OCI-M2 (cell line): ENCODE measurements at regions not wholly inside any gene's neighbourhood (a gene's known extent, or its start where the extent isn't known, plus 50 kb on each side); places are given as distances from the start of the nearest gene placed in this dataset.
"Not testable (repeated sequence)": the region's sequence is repeated elsewhere in the genome, so short reads cannot be mapped to it uniquely, and the experiment has no call there.

Experiments used
- DNase-seq: peaks from one replicate; lab custom pipeline; 2025; ENCODE audit not compliant: unreplicated experiment; lab: John Stamatoyannopoulos, UW

- no peak for DNase-seq
These were observed 359.3 kb downstream of the IGSF11 start for GRCh38 chr3:118675305-118675704.

DNA sequence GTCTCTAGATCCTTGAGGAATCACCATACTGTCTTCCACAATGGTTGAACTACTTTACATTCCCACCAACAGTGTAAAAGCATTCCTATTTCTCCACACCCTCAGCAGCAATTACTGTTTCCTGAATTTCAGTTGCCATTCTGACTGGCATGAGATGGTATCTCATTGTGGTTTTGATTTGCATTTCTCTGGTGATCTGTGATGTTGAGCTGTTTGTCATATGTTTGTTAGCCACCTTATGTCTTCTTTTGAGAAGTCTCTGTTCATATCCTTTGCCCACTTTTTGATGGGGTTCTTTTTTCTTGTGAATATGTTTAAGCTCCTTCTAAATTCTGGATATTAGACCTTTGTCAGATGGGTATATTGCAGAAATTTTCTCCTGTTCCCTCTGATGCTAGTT is 356.0 kb downstream of the IGSF11 start:
- DNase-seq, result not testable (repeated sequence)

DNA sequence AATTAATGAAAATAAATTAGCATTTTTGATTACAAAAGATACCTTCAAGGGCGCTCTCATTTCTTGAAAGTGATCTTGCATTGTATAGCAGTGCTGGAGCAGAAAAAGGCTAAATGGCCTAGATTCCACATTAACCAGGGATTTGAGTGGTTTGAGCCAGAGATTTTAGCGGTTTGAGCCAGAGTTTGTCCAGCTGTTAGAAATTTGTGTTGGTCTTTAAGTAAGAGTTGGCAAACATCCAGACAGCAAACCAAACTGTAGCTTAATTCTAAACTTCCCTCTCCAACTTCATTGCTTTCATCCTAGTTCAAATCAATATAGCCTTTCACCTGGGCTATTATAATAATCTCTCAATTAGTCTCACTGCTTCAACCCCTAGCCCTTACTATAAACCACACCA is 351.7 kb downstream of the IGSF11 start:
- DNase-seq, result no peak

GRCh38 chr3:118683636-118684035 is 351.0 kb downstream of the IGSF11 start:
- no peak for DNase-seq

DNA sequence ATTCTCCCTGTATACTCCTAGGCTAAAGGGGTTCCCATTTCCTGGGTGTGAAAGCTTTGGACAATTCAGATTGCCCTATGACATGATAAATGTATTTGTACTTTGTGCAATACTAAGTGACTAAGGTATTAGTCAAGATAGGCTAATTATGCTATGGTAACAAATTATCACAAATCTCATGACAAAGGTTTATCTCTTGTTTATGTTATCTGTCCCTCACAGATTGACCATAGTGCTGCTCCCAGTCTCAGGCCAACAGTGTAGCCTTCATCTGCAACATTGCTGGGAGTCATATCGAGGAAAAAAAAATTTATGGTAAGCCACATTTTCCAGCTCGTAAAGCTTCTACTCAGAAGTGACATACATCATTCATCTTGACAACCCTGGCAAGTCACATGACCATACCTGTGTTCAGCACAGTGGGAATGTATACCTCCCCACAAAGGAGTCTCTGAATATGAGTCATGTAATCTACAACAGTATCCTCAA is 346.2 kb downstream of the IGSF11 start:
- no peak for DNase-seq

- DNase-seq, result no peak
These were observed 342.2 kb downstream of the IGSF11 start for GRCh38 chr3:118692416-118692815.

DNA sequence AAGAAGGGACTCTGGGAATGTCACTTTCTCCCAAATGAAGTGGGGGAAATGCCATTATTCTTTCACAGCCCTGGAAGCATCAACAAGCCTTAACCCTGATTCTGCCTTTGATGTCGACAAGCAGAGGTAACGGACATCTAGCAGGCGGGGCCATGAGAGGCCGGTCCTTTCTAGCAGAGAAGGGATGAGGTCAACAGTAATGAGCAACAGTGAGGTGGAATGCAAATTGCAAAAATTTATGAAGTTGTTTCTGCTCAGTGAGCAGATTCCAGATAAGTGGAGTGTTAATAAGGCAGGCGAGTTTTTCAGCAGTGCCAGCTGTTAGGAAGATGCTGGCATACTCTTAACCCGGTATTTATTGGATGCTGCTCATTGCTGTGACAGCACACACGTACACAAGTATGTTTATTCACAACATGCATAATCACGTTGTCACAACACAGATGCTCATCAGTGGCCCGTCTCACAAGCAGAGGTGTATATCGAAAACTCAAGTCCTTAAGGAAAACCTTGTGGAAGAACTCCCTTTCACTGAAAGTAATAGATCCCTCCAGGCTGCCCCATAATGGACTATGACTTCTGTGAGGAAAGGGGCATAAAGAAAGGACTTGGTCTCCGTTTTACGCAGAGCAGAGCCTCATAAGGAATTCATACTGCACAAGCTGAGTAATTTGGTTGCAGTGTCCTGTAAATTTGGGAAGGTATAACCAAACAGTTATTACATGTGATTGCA is 329.0 kb downstream of the IGSF11 start:
- DNase-seq, result no peak

GRCh38 chr3:118707991-118708390 is 326.7 kb downstream of the IGSF11 start:
- DNase-seq, result no peak

DNA sequence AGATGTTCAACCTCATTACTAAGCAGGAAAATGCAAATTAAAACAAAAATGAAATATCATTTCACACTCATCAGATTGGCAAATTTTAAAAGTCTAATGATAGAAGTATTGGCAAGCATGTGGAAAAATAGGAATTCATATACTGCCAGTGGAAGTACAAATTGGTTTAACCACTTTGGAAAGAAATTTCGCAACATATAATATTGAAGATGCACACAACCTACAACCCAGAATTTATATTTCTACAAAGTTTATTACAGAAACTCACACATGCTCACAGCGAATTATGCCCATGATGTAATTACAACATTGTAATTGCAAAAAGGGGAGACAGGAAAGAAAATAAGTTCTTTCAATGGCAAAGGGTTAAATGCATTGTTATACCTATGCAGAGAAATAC is 324.1 kb downstream of the IGSF11 start:
- no peak for DNase-seq

DNA sequence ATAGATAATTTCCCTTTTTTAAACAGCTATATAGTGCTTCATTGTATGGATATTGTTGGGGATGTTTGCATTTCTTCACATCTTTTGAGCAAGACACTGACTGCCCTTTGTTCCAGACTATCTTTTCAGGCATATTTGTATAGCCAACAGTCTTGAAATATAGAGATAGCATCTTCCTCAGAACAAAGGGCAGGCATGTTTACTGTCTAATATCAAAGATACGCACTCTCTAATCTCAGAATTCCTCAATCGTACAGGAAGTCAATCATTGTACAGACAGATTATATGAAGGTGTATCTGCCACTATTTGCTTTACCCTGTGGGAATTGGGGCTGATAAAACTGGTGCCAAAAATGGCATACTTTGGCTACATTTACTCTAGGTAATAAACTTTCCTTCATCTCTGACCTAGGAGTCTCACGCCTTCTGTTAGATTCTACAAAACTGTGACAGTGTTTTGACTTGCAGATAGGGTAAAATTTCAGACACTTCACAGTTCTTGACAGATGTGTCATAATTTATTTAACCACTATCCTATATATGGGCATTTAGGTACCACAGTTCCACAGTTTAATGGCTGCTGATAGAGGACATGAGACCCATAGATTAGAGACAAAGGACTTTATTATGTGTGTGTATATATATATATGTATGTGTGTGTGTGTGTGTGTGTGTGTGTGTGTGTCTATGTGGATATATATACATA is 321.0 kb downstream of the IGSF11 start:
- no peak for DNase-seq

DNA sequence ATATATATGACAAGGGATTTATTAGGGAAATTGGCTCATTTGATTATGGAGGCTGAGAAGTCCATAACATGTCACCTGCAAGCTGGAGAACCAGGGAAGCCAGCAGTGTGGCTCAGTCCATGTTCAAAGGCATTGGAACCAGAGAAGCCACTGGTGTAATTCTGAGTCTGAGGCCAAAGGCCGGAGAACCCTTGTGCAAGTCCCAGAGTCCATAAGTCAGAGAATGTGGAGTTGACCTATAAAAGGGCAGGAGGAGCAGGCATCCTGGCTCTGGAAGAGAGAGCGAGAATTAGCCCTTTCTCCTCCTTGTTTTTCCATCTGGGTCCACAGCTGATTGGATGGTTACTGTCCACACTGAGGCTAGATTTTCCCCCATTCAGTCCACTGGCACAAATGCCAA is 319.8 kb downstream of the IGSF11 start:
- no peak for DNase-seq

- DNase-seq, result no peak
These were observed 305.1 kb downstream of the IGSF11 start for GRCh38 chr3:118729546-118729945.

DNA sequence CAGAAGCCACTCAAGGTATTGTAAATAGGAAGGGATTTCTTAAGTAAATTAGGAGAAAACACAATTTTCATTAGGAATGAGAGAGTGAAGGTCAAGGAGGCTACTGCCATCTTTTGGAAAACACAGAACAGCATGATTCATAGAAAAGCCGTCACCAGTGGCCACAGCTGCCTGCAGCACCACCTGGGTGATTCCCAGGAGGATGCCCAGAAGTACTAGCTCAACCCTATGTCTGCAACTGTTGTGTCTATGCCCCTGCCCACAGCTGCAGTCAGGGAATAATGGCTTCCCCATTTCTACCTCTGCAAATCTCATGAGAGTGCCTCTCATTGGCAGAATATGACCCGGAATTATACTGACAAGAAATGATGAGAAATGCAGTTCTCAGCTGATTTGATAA is 300.0 kb downstream of the IGSF11 start:
- DNase-seq, result no peak

DNA sequence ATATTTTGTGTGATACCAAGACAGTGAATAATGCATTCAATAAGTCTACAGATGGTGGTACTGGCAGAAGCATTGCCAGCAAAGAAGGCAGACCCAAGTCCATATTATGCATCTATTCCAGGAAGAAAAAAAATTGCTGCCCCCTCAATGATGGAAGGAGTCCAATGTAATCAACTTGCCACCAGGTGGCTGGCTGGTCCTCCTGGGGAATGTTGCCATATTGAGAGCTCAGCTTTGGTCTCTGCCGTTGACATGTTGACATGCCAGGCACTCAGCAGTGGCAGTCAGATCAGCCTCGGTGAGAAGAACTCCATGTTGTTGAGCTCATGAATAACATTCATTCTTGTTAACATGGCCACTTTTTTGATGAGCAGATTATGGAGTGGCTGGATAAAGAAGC is 298.5 kb downstream of the IGSF11 start:
- DNase-seq, result no peak

GRCh38 chr3:118740722-118741290 is 293.8 kb downstream of the IGSF11 start:
- DNase-seq, result no peak

GRCh38 chr3:118742760-118743159 is 291.9 kb downstream of the IGSF11 start:
- DNase-seq, result no peak

- no peak for DNase-seq
These were observed 290.5 kb downstream of the IGSF11 start for GRCh38 chr3:118744186-118744585.

GRCh38 chr3:118754406-118755252 is 280.0 kb downstream of the IGSF11 start:
- no peak for DNase-seq

DNA sequence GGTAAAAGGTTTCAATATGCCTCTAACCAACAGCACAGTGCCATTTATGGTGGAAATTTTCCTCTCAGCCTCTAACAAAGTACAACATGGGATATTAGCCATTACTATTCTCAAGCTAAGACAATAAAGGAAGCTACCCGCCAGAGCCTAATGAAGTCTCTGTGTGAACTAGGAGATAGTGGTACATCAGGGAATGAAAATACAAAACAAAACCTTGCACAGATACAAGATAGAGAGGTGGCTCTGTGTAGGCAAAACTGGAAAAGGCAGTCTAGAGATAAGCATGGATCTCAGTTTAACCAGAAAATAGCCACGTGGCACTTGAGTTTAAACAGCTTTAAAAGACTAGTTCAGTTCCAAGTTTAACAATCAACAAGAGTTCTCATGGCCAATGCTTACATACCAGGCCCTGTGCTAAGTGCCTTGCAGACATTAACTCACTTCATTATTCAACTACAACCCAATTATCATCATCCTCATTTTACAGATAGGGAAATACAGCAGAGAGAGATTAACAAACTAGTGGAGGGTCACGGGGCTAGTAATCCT is 279.3 kb downstream of the IGSF11 start:
- no peak for DNase-seq

- DNase-seq, result no peak
These were observed 273.9 kb downstream of the IGSF11 start for GRCh38 chr3:118760585-118761290.

GRCh38 chr3:118761291-118761606 is 273.4 kb downstream of the IGSF11 start:
- DNase-seq, result no peak
